ENCODE measurements at regions not wholly inside any gene's neighbourhood (a gene's known extent, or its start where the extent isn't known, plus 50 kb on each side); places are given as distances from the start of the nearest gene placed in this dataset.

DNA sequence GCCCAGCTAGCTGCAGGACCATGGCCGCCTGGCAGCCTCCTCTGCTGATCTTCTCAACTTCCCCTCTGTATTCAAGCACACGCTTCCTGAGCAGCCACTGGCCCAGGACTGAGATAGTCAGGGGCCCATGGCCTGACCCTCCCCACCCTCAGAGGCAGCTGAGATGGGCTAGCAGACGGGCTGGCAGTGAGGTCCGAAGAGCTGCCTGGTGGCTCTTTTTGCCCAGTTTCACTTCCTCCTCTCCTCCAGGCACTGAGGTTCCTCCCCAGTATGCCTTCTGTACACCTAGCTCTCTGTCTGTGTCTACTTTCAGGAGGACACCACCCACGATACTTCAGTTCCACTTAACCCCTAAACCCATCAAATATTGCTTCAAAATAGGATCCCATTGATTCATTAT, 395.6 kb downstream of the TNS3 start (continued):
- TF ChIP-seq ZNF274 (IDR thresholded peaks at IDR 0.05; ENCODE audit: borderline replicate concordance, extremely low read depth, low read length) (no peak), RXRA (IDR thresholded peaks at IDR 0.05; ENCODE audit: insufficient read depth, low read depth, low read length) (no peak), RNF2 (IDR thresholded peaks at IDR 0.05; ENCODE audit: borderline replicate concordance, low read depth, low read length, missing control alignments, poor library complexity, severe bottlenecking) (no peak), HDAC6 (IDR thresholded peaks at IDR 0.05; ENCODE audit: low read depth, low read length) (no peak), BRCA1 (IDR thresholded peaks at IDR 0.05; ENCODE audit: low read depth, low read length) (no peak), CREB1 (IDR thresholded peaks at IDR 0.05) (no peak), TEAD4 (IDR thresholded peaks at IDR 0.05; ENCODE audit: low read depth, low read length) (no peak), JUND (IDR thresholded peaks at IDR 0.05; ENCODE audit: low read length) (no peak), EP300 (IDR thresholded peaks at IDR 0.05; ENCODE audit: borderline replicate concordance in 1 of 2, low read depth in 2 of 2, low read length in 2 of 2) (no peak), NANOG (IDR thresholded peaks at IDR 0.05; ENCODE audit: insufficient read depth, low read depth, low read length, poor library complexity, severe bottlenecking) (no peak), RFX5 (IDR thresholded peaks at IDR 0.05; ENCODE audit: borderline replicate concordance, low read depth, low read length) (no peak)
- TF ChIP-seq, protein P1, sequence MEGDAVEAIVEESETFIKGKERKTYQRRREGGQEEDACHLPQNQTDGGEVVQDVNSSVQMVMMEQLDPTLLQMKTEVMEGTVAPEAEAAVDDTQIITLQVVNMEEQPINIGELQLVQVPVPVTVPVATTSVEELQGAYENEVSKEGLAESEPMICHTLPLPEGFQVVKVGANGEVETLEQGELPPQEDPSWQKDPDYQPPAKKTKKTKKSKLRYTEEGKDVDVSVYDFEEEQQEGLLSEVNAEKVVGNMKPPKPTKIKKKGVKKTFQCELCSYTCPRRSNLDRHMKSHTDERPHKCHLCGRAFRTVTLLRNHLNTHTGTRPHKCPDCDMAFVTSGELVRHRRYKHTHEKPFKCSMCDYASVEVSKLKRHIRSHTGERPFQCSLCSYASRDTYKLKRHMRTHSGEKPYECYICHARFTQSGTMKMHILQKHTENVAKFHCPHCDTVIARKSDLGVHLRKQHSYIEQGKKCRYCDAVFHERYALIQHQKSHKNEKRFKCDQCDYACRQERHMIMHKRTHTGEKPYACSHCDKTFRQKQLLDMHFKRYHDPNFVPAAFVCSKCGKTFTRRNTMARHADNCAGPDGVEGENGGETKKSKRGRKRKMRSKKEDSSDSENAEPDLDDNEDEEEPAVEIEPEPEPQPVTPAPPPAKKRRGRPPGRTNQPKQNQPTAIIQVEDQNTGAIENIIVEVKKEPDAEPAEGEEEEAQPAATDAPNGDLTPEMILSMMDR (IDR thresholded peaks at IDR 0.05; ENCODE audit: control extremely low read depth in 1 of 3, insufficient read depth in 1 of 3, low read depth in 1 of 3, low read length in 3 of 3), result no peak
- TF ChIP-seq, protein P2, sequence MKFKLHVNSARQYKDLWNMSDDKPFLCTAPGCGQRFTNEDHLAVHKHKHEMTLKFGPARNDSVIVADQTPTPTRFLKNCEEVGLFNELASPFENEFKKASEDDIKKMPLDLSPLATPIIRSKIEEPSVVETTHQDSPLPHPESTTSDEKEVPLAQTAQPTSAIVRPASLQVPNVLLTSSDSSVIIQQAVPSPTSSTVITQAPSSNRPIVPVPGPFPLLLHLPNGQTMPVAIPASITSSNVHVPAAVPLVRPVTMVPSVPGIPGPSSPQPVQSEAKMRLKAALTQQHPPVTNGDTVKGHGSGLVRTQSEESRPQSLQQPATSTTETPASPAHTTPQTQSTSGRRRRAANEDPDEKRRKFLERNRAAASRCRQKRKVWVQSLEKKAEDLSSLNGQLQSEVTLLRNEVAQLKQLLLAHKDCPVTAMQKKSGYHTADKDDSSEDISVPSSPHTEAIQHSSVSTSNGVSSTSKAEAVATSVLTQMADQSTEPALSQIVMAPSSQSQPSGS (IDR thresholded peaks at IDR 0.05; ENCODE audit: low read length), result no peak

Measured in H1 (cell line).